Lung (tissue), 11 donors: ENCODE measurements at regions not wholly inside any gene's neighbourhood (a gene's known extent, or its start where the extent isn't known, plus 50 kb on each side); places are given as distances from the start of the nearest gene placed in this dataset.

Source experiments
- ATAC-seq: fragments of 200-7000 bp; cut with Tn5 transposase; one replicate; pipeline ENCODE4 v1.9.1; 2020; ENCODE audit warnings: moderate number of reproducible peaks; ENCODE audit not compliant: insufficient read depth, low FRiP score
- DNase-seq, 3 donors: peaks; one replicate each; pipeline ENCODE4 v3.0.0-alpha.2; 2013 to 2017
- H3K27ac ChIP-seq, 2 donors: one replicate each; pipeline ENCODE4 v1.5.1; 2013; ENCODE audit warnings: mild to moderate bottlenecking in 2 of 2, moderate library complexity in 2 of 2, control low read depth in 1 of 2, inconsistent platforms in 1 of 2, low read depth in 1 of 2, low read length in 1 of 2
- H3K27me3 ChIP-seq, 3 donors: one replicate each; pipeline ENCODE4 v1.5.1; 2013; ENCODE audit warnings: low read length in 2 of 3; ENCODE audit not compliant: control insufficient read depth in 3 of 3, insufficient read depth in 3 of 3
- H3K36me3 ChIP-seq, 4 donors: one replicate each; pipeline ENCODE4 v1.5.1; 2013; ENCODE audit warnings: low read length in 4 of 4, mild to moderate bottlenecking in 1 of 4, moderate library complexity in 1 of 4; ENCODE audit not compliant: control insufficient read depth in 4 of 4, insufficient read depth in 4 of 4
- H3K4me1 ChIP-seq, 5 donors: one replicate each; pipeline ENCODE4 v1.5.1; 2013; ENCODE audit warnings: low read length in 5 of 5, mild to moderate bottlenecking in 2 of 5, moderate library complexity in 1 of 5; ENCODE audit not compliant: control insufficient read depth in 5 of 5, insufficient read depth in 5 of 5
- H3K4me3 ChIP-seq: one replicate; pipeline ENCODE4 v1.5.1; 2013; ENCODE audit warnings: mild to moderate bottlenecking, control low read depth, moderate library complexity
- H3K9ac ChIP-seq, 2 donors: one replicate each; pipeline ENCODE4 v1.5.1; 2013; ENCODE audit warnings: low read length in 2 of 2, control low read depth in 1 of 2; ENCODE audit not compliant: insufficient read depth in 1 of 2
- H3K9me3 ChIP-seq, 4 donors: one replicate each; pipeline ENCODE4 v1.5.1; 2013; ENCODE audit warnings: low read length in 3 of 4, mild to moderate bottlenecking in 1 of 4, moderate library complexity in 1 of 4; ENCODE audit not compliant: control insufficient read depth in 4 of 4, insufficient read depth in 3 of 4
- WGBS, 2 donors: extraction: QIAGEN DNeasy Blood & Tissue Kit; methylation state at CpG; one replicate each; pipeline ENCODE4 v1.1.7; 2013; 5-methylcytosine and 5-hydroxymethylcytosine counted together
- TF ChIP-seq, protein P1 (sequence below): IDR thresholded peaks from 2 replicates; pipeline ENCODE4 v1.5.1; 2012; ENCODE audit warnings: mild to moderate bottlenecking; ENCODE audit errors: control extremely low read depth, extremely low read depth
- donor health status: control.
- donor health status: control.
- donor health status: Bipolar disorder and iron deficiency.
- donor health status: healthy.
- donor health status: DM: yes; HTN: yes; CAD: no.

DNA sequence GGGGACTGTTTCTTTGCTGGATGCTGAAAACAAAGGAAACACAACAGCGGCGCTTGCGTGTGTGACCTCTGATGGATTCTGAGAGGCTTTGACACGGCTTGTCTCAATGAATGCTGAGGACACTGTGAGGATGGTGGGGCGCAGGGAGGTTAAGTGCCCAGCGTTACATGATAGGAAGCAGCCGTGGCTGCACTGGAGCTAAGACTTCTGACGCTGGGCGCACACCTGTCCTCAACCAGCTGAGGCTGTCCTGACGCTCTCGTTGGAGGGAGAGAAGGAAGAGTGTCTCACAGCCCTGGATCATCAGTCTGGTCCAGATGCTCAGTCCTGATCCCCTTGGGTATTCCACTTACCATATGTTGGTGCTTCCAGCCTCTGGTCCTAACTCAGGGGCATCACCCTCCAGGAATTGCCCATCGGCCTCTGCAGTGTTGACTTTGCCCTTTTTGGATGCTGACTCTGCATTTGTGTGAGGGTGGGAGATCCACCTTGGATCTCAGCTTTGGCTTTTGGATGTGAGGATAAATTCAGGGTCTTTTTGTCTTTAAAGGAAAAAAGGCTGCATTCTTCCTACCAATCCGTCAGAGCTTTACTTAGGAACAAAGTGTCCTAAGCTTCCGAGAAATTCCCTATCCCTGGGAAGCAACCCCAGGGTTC lies 125.2 kb downstream of the ZNF664 start:
- no peak overlapping the region for H3K4me3 ChIP-seq
- TF ChIP-seq, protein P1, sequence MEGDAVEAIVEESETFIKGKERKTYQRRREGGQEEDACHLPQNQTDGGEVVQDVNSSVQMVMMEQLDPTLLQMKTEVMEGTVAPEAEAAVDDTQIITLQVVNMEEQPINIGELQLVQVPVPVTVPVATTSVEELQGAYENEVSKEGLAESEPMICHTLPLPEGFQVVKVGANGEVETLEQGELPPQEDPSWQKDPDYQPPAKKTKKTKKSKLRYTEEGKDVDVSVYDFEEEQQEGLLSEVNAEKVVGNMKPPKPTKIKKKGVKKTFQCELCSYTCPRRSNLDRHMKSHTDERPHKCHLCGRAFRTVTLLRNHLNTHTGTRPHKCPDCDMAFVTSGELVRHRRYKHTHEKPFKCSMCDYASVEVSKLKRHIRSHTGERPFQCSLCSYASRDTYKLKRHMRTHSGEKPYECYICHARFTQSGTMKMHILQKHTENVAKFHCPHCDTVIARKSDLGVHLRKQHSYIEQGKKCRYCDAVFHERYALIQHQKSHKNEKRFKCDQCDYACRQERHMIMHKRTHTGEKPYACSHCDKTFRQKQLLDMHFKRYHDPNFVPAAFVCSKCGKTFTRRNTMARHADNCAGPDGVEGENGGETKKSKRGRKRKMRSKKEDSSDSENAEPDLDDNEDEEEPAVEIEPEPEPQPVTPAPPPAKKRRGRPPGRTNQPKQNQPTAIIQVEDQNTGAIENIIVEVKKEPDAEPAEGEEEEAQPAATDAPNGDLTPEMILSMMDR: no peak

GRCh38 chr12:124098887-124099286 lies 125.9 kb downstream of the ZNF664 start:
- H3K9ac ChIP-seq: no peak overlapping the region

More for the DNA sequence above, 125.2 kb downstream of the ZNF664 start:
- Histone ChIP-seq H3K27me3 (no peaks in the 10 kb centered on the region), H3K27ac (no peak overlapping the region), H3K9me3 (peaks cover 0 to 3% (median under 1%) of the 10 kb centered on the region in 4 donors), H3K4me1 (peaks cover 0 to 23% (median 0%) of the 10 kb centered on the region in 5 donors), H3K36me3 (no peaks in the 10 kb centered on the region), H3K9ac (no peak overlapping the region)
- DNase-seq: no peak
- 77 to 88% methylated on average over 14 of the region's 14 CpGs for WGBS, 2 donors
- ATAC-seq: no peak

GRCh38 chr12:124099661-124100060 lies 126.6 kb downstream of the ZNF664 start:
- peaks cover 0 to 2% (median 0%) of the 10 kb centered on the region in 4 donors for H3K9me3 ChIP-seq
- ATAC-seq: no peak
- no peak for DNase-seq
- no peaks in the 10 kb centered on the region for H3K27me3 ChIP-seq
- H3K36me3 ChIP-seq: no peaks in the 10 kb centered on the region
- WGBS, 2 donors: 93% methylated on average over 16 of the region's 16 CpGs
- H3K4me3 ChIP-seq: no peak overlapping the region
- H3K27ac ChIP-seq: no peak overlapping the region
- TF ChIP-seq, protein P1: no peak
- H3K9ac ChIP-seq: no peak overlapping the region
- H3K4me1 ChIP-seq: peaks cover 0 to 23% (median 0%) of the 10 kb centered on the region in 5 donors

More at GRCh38 chr12:124098887-124099286, 125.9 kb downstream of the ZNF664 start:
- ATAC-seq (no peak), DNase-seq (no peak)
- Histone ChIP-seq H3K4me1 (peaks cover 0 to 23% (median 0%) of the 10 kb centered on the region in 5 donors), H3K4me3 (no peak overlapping the region), H3K27me3 (no peaks in the 10 kb centered on the region), H3K36me3 (no peaks in the 10 kb centered on the region), H3K27ac (no peak overlapping the region), H3K9me3 (peaks cover 0 to 2% (median 0%) of the 10 kb centered on the region in 4 donors)
- WGBS, 2 donors: 67% methylated on average over 8 of the region's 8 CpGs
- TF ChIP-seq, protein P1: no peak
